Activated CD4-positive, alpha-beta memory T cell treated with anti-CD3 and anti-CD28 coated beads for 36 hours (primary cell): ENCODE measurements at regions not wholly inside any gene's neighbourhood (a gene's known extent, or its start where the extent isn't known, plus 50 kb on each side); places are given as distances from the start of the nearest gene placed in this dataset.

Experiments
- CTCF ChIA-PET: fragments of 350-600 bp; sonication (Branson Sonifier 250); formaldehyde crosslinking; loops from one replicate; lab custom pipeline; 2021; ENCODE audit warnings: antibody characterized with exemption, inconsistent platforms; lab: Charles Lee
- POLR2A ChIA-PET: fragments of 350-600 bp; sonication (Branson Sonifier 250); formaldehyde crosslinking; loops from one replicate; lab custom pipeline; 2021; ENCODE audit warnings: antibody characterized with exemption; lab: Charles Lee
- DNase-seq: peaks from one replicate; pipeline ENCODE4 v3.0.0-alpha.2; 2020
- H3K27ac Mint-ChIP-seq: one replicate; pipeline ENCODE4 v1.8.0; 2021; ENCODE audit warnings: mixed read lengths
- H3K27me3 Mint-ChIP-seq: one replicate; pipeline ENCODE4 v1.8.0; 2021; ENCODE audit warnings: mixed read lengths
- H3K36me3 Mint-ChIP-seq: one replicate; pipeline ENCODE4 v1.8.0; 2021; ENCODE audit warnings: mixed read lengths
- H3K4me1 Mint-ChIP-seq: one replicate; pipeline ENCODE4 v1.8.0; 2021; ENCODE audit warnings: low read depth, mixed read lengths
- H3K4me3 Mint-ChIP-seq: one replicate; pipeline ENCODE4 v1.8.0; 2021; ENCODE audit warnings: mild to moderate bottlenecking, mixed read lengths
- H3K9me3 Mint-ChIP-seq: one replicate; pipeline ENCODE4 v1.8.0; 2021; ENCODE audit warnings: mixed read lengths
- intact Hi-C: fragments of 100-400 bp; cut with micrococcal nuclease; formaldehyde crosslinking; loops from one replicate; pipeline ENCODE4 v1.15.1; 2023

- POLR2A ChIA-PET, result no interaction called here
- Mint-ChIP-seq H3K4me3 (no peak overlapping the region), H3K27ac (no peak overlapping the region), H3K9me3 (no peaks in the 10 kb centered on the region), H3K27me3 (peaks cover 7% of the 10 kb centered on the region), H3K4me1 (no peaks in the 10 kb centered on the region), H3K36me3 (no peaks in the 10 kb centered on the region)
- DNase-seq, result no peak
- intact Hi-C loops, result no loop called here
- CTCF ChIA-PET, result no interaction called here
These were observed 412.4 kb downstream of the BUD13 start for GRCh38 chr11:116360221-116360941.

- no peaks in the 10 kb centered on the region for H3K36me3 Mint-ChIP-seq
- no peaks in the 10 kb centered on the region for H3K4me1 Mint-ChIP-seq
- CTCF ChIA-PET, result no interaction called here
- intact Hi-C loops, result no loop called here
- H3K9me3 Mint-ChIP-seq, result no peaks in the 10 kb centered on the region
- DNase-seq, result peak; percentile 10
- H3K27ac Mint-ChIP-seq, result no peak overlapping the region
- H3K27me3 Mint-ChIP-seq, result peaks cover 7% of the 10 kb centered on the region
- no peak overlapping the region for H3K4me3 Mint-ChIP-seq
- POLR2A ChIA-PET, result no interaction called here
These were observed 414.8 kb downstream of the BUD13 start for GRCh38 chr11:116357784-116358544.

- Mint-ChIP-seq H3K9me3 (no peaks in the 10 kb centered on the region), H3K4me1 (no peaks in the 10 kb centered on the region), H3K4me3 (no peak overlapping the region), H3K27ac (no peak overlapping the region), H3K27me3 (peaks cover 7% of the 10 kb centered on the region), H3K36me3 (no peaks in the 10 kb centered on the region)
- intact Hi-C loops, result no loop called here
- CTCF ChIA-PET, result no interaction called here
- POLR2A ChIA-PET, result no interaction called here
- DNase-seq, result no peak
These were observed 416.3 kb downstream of the BUD13 start for GRCh38 chr11:116356451-116356850.

- no peak for DNase-seq
- intact Hi-C loops, result no loop called here
- Mint-ChIP-seq H3K27ac (no peak overlapping the region), H3K36me3 (no peaks in the 10 kb centered on the region), H3K4me3 (no peak overlapping the region), H3K4me1 (no peaks in the 10 kb centered on the region), H3K9me3 (no peaks in the 10 kb centered on the region), H3K27me3 (peaks cover 7% of the 10 kb centered on the region)
- ChIA-PET POLR2A (no interaction called here), CTCF (no interaction called here)
These were observed 417.7 kb downstream of the BUD13 start for GRCh38 chr11:116355104-116355503.

- DNase-seq, result no peak
- Mint-ChIP-seq H3K36me3 (no peaks in the 10 kb centered on the region), H3K27ac (no peak overlapping the region), H3K4me1 (no peaks in the 10 kb centered on the region), H3K4me3 (no peak overlapping the region), H3K9me3 (no peaks in the 10 kb centered on the region), H3K27me3 (peaks cover 7% of the 10 kb centered on the region)
- ChIA-PET CTCF (no interaction called here), POLR2A (no interaction called here)
- intact Hi-C loops, result no loop called here
These were observed 419.2 kb downstream of the BUD13 start for GRCh38 chr11:116353589-116353988.

GRCh38 chr11:116352881-116353280 lies 419.9 kb downstream of the BUD13 start:
- no peaks in the 10 kb centered on the region for H3K4me1 Mint-ChIP-seq
- H3K4me3 Mint-ChIP-seq, result no peak overlapping the region
- H3K9me3 Mint-ChIP-seq, result peaks cover 3% of the 10 kb centered on the region
- intact Hi-C loops, result no loop called here
- ChIA-PET POLR2A (no interaction called here), CTCF (no interaction called here)
- H3K27ac Mint-ChIP-seq, result no peak overlapping the region
- peaks cover 6% of the 10 kb centered on the region for H3K27me3 Mint-ChIP-seq
- H3K36me3 Mint-ChIP-seq, result peaks cover 2% of the 10 kb centered on the region
- no peak for DNase-seq

- H3K27ac Mint-ChIP-seq, result no peak overlapping the region
- POLR2A ChIA-PET, result no interaction called here
- DNase-seq, result no peak
- CTCF ChIA-PET, result no interaction called here
- no peaks in the 10 kb centered on the region for H3K4me1 Mint-ChIP-seq
- no peaks in the 10 kb centered on the region for H3K27me3 Mint-ChIP-seq
- peaks cover 5% of the 10 kb centered on the region for H3K9me3 Mint-ChIP-seq
- intact Hi-C loops, result no loop called here
- H3K4me3 Mint-ChIP-seq, result no peak overlapping the region
- H3K36me3 Mint-ChIP-seq, result peaks cover 2% of the 10 kb centered on the region
These were observed 424.6 kb downstream of the BUD13 start for GRCh38 chr11:116348226-116348625.

- no peak overlapping the region for H3K4me3 Mint-ChIP-seq
- H3K27me3 Mint-ChIP-seq, result no peaks in the 10 kb centered on the region
- CTCF ChIA-PET, result no interaction called here
These were observed 427.2 kb downstream of the BUD13 start for GRCh38 chr11:116345575-116345974.

GRCh38 chr11:116344601-116345000 lies 428.2 kb downstream of the BUD13 start:
- CTCF ChIA-PET, result no interaction called here
- Mint-ChIP-seq H3K4me1 (no peaks in the 10 kb centered on the region), H3K27me3 (no peaks in the 10 kb centered on the region), H3K4me3 (no peak overlapping the region), H3K9me3 (peaks cover 5% of the 10 kb centered on the region), H3K27ac (no peak overlapping the region), H3K36me3 (peaks cover 2% of the 10 kb centered on the region)
- intact Hi-C loops, result no loop called here
- POLR2A ChIA-PET, result no interaction called here
- no peak for DNase-seq

More at GRCh38 chr11:116345575-116345974, 427.2 kb downstream of the BUD13 start:
- H3K36me3 Mint-ChIP-seq, result peaks cover 2% of the 10 kb centered on the region
- no peak for DNase-seq
- no peak overlapping the region for H3K27ac Mint-ChIP-seq
- intact Hi-C loops, result no loop called here
- peaks cover 5% of the 10 kb centered on the region for H3K9me3 Mint-ChIP-seq
- POLR2A ChIA-PET, result no interaction called here
- no peaks in the 10 kb centered on the region for H3K4me1 Mint-ChIP-seq

GRCh38 chr11:116343270-116343669 lies 429.5 kb downstream of the BUD13 start:
- ChIA-PET CTCF (no interaction called here), POLR2A (no interaction called here)
- Mint-ChIP-seq H3K36me3 (no peaks in the 10 kb centered on the region), H3K4me3 (no peak overlapping the region), H3K9me3 (peaks cover 3% of the 10 kb centered on the region), H3K27me3 (no peaks in the 10 kb centered on the region), H3K27ac (no peak overlapping the region), H3K4me1 (no peaks in the 10 kb centered on the region)
- intact Hi-C loops, result no loop called here
- no peak for DNase-seq

- intact Hi-C loops, result no loop called here
- H3K4me3 Mint-ChIP-seq, result no peak overlapping the region
- no peaks in the 10 kb centered on the region for H3K27me3 Mint-ChIP-seq
- no peaks in the 10 kb centered on the region for H3K4me1 Mint-ChIP-seq
- CTCF ChIA-PET, result no interaction called here
- DNase-seq, result no peak
- peaks cover 2% of the 10 kb centered on the region for H3K9me3 Mint-ChIP-seq
- H3K27ac Mint-ChIP-seq, result no peak overlapping the region
- no peaks in the 10 kb centered on the region for H3K36me3 Mint-ChIP-seq
- POLR2A ChIA-PET, result no interaction called here
These were observed 430.6 kb downstream of the BUD13 start for GRCh38 chr11:116342148-116342547.

GRCh38 chr11:116339306-116340098 lies 433.3 kb downstream of the BUD13 start:
- H3K36me3 Mint-ChIP-seq, result no peaks in the 10 kb centered on the region
- H3K4me3 Mint-ChIP-seq, result no peak overlapping the region
- intact Hi-C loops, result no loop called here
- ChIA-PET POLR2A (no interaction called here), CTCF (no interaction called here)
- H3K4me1 Mint-ChIP-seq, result no peaks in the 10 kb centered on the region
- H3K9me3 Mint-ChIP-seq, result no peaks in the 10 kb centered on the region
- DNase-seq, result no peak
- H3K27me3 Mint-ChIP-seq, result no peaks in the 10 kb centered on the region
- H3K27ac Mint-ChIP-seq, result no peak overlapping the region
